ENCODE measurements at regions not wholly inside any gene's neighbourhood (a gene's known extent, or its start where the extent isn't known, plus 50 kb on each side); places are given as distances from the start of the nearest gene placed in this dataset.

GRCh38 chr5:56470007-56470406 is 236.9 kb upstream of the ANKRD55 start:
- DNase-seq (ENCODE audit: low spot score), result no peak
- TF ChIP-seq, protein P1, sequence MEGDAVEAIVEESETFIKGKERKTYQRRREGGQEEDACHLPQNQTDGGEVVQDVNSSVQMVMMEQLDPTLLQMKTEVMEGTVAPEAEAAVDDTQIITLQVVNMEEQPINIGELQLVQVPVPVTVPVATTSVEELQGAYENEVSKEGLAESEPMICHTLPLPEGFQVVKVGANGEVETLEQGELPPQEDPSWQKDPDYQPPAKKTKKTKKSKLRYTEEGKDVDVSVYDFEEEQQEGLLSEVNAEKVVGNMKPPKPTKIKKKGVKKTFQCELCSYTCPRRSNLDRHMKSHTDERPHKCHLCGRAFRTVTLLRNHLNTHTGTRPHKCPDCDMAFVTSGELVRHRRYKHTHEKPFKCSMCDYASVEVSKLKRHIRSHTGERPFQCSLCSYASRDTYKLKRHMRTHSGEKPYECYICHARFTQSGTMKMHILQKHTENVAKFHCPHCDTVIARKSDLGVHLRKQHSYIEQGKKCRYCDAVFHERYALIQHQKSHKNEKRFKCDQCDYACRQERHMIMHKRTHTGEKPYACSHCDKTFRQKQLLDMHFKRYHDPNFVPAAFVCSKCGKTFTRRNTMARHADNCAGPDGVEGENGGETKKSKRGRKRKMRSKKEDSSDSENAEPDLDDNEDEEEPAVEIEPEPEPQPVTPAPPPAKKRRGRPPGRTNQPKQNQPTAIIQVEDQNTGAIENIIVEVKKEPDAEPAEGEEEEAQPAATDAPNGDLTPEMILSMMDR (IDR thresholded peaks at IDR 0.05; ENCODE audit: borderline replicate concordance, control extremely low read depth, extremely low read depth, insufficient read depth, missing control alignments), result no peak
- in situ Hi-C loops (cut with MboI; ENCODE audit: low sequenced_read_pairs, unreplicated experiment), result no loop called here

DNA sequence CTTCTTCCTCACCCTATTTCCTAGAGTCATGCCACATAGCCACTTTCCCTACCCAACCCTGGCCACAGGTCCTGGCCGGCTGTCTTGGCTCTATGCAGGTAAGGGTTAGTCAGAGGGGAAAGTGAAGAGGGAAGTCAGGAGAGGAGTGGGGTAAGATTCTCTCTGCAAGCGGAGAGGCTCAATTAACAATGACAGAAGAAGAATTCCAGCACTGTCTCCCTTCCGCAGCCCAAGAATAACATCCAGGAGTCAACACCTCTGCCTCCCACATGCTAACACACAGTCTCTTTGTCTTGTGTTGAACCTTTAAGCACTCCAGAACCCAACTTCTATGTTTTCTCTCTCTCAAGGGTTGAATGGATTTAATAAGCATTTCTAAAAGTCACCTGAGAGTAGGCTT is 235.1 kb upstream of the ANKRD55 start:
- in situ Hi-C loops (cut with MboI; ENCODE audit: low sequenced_read_pairs, unreplicated experiment), result no loop called here
- DNase-seq (ENCODE audit: low spot score), result no peak
- TF ChIP-seq, protein P1 (IDR thresholded peaks at IDR 0.05; ENCODE audit: borderline replicate concordance, control extremely low read depth, extremely low read depth, insufficient read depth, missing control alignments), result no peak

GRCh38 chr5:56467176-56467717 is 234.1 kb upstream of the ANKRD55 start:
- TF ChIP-seq, protein P1 (IDR thresholded peaks at IDR 0.05; ENCODE audit: borderline replicate concordance, control extremely low read depth, extremely low read depth, insufficient read depth, missing control alignments), result no peak
- in situ Hi-C loops (cut with MboI; ENCODE audit: low sequenced_read_pairs, unreplicated experiment), result no loop called here
- DNase-seq (ENCODE audit: low spot score), result no peak

DNA sequence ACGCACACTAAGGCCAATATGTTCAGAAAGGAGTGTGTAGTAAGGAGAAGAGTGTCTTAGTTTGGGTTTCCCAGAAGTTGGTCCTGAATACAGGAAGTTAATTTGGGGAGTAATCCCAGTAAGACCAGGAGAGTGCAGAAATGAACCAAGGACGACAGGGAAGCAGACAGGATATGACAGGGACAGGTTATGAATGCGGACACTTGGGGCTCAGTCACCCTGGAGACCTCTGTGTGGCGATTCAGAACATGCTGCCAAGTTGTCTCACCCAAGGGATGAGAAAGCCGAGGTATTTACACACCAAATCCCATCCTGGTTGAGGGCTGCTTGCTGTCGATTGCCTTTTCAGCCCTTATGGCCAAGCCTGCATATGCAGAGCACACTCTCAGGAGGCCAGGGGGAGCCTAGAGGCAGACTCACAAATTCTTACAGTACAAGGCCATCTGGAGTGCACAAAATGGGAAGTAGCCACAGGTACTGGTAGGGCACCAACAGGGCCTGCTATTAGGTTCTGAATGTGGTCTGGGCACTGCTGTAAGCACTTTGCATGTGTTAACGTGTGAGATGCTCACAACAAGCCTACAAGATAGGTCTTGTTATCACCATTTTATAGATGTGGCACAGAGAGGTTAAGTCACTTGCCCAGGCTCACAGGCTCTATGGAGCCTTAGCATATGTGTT is 233.1 kb upstream of the ANKRD55 start:
- TF ChIP-seq, protein P1 (IDR thresholded peaks at IDR 0.05; ENCODE audit: borderline replicate concordance, control extremely low read depth, extremely low read depth, insufficient read depth, missing control alignments), result no peak
- in situ Hi-C loops (cut with MboI; ENCODE audit: low sequenced_read_pairs, unreplicated experiment), result no loop called here
- DNase-seq (ENCODE audit: low spot score), result no peak

- in situ Hi-C loops (cut with MboI; ENCODE audit: low sequenced_read_pairs, unreplicated experiment), result no loop called here
- no peak for DNase-seq (ENCODE audit: low spot score)
- TF ChIP-seq, protein P1 (IDR thresholded peaks at IDR 0.05; ENCODE audit: borderline replicate concordance, control extremely low read depth, extremely low read depth, insufficient read depth, missing control alignments), result no peak
These were observed 232.6 kb upstream of the ANKRD55 start for GRCh38 chr5:56465769-56466135.

DNA sequence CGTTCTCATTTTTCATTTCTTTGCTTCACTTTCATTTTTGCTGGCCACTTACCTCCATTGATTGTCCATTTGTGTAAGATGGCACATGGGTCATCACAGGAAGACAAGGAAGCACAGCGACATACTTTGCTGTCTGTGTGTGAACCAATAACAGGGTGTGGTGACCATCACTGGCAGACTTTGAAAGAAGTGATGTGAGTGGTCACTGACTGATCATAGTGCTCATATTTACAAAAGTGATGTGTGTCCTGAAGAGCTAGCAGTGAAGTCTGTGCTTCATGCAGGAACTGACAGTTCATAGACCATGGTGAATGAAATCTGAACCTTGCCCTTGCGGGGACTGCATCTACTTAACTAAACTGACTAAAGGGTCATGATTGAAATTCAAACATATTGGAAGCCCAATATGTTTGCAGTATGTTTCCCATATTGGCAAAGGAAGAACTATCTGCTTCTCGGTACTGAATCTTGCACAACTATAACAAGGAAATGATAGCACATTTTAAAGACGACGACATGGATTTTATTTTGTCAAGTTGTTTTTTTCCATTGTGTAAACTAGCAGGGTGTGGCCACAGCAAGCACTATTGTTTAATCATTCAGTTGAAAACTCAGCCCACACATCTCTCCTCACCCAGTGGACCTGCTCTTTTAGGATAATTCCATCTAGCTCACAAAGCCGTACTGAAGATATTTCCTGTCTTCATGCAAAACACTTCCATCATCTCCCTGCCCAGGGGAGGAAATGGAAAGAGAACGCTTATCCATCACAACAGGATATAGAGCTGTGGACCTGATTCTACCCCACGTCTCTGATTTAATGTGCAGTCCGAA is 232.0 kb upstream of the ANKRD55 start:
- in situ Hi-C loops (cut with MboI; ENCODE audit: low sequenced_read_pairs, unreplicated experiment), result no loop called here
- TF ChIP-seq, protein P1 (IDR thresholded peaks at IDR 0.05; ENCODE audit: borderline replicate concordance, control extremely low read depth, extremely low read depth, insufficient read depth, missing control alignments), result no peak
- no peak for DNase-seq (ENCODE audit: low spot score)

Measured in GM13976 (cell line).